ENCODE measurements at regions not wholly inside any gene's neighbourhood (a gene's known extent, or its start where the extent isn't known, plus 50 kb on each side); places are given as distances from the start of the nearest gene placed in this dataset.
"Not testable (repeated sequence)": the region's sequence is repeated elsewhere in the genome, so short reads cannot be mapped to it uniquely, and the experiment has no call there.

GRCh38 chr5:167284222-167284890 is 1007.1 kb upstream of the WWC1 start:
- no peak for DNase-seq (ENCODE audit: low read depth)

- DNase-seq (ENCODE audit: low read depth) = no peak
Observed at GRCh38 chr5:167285591-167285990, 1005.9 kb upstream of the WWC1 start.

- no peak for DNase-seq (ENCODE audit: low read depth)
Observed at GRCh38 chr5:167286891-167287290, 1004.6 kb upstream of the WWC1 start.

GRCh38 chr5:167290478-167290877 is 1001.0 kb upstream of the WWC1 start:
- DNase-seq (ENCODE audit: low read depth) = no peak

- DNase-seq (ENCODE audit: low read depth) = no peak
Observed at GRCh38 chr5:167294882-167295680, 996.4 kb upstream of the WWC1 start.

GRCh38 chr5:167295681-167296005 is 995.8 kb upstream of the WWC1 start:
- DNase-seq (ENCODE audit: low read depth) = no peak

GRCh38 chr5:167296066-167296465 is 995.4 kb upstream of the WWC1 start:
- DNase-seq (ENCODE audit: low read depth) = no peak

GRCh38 chr5:167296661-167297060 is 994.8 kb upstream of the WWC1 start:
- no peak for DNase-seq (ENCODE audit: low read depth)

GRCh38 chr5:167299861-167300260 is 991.6 kb upstream of the WWC1 start:
- DNase-seq (ENCODE audit: low read depth) = not testable (repeated sequence)

- DNase-seq (ENCODE audit: low read depth) = no peak
Observed at GRCh38 chr5:167303582-167303981, 987.9 kb upstream of the WWC1 start.

GRCh38 chr5:167304834-167305469 is 986.5 kb upstream of the WWC1 start:
- no peak for DNase-seq (ENCODE audit: low read depth)

- DNase-seq (ENCODE audit: low read depth) = no peak
Observed at GRCh38 chr5:167305591-167306213, 985.7 kb upstream of the WWC1 start.

GRCh38 chr5:167307042-167307441 is 984.4 kb upstream of the WWC1 start:
- no peak for DNase-seq (ENCODE audit: low read depth)

GRCh38 chr5:167308466-167308865 is 983.0 kb upstream of the WWC1 start:
- no peak for DNase-seq (ENCODE audit: low read depth)

GRCh38 chr5:167309941-167310517 is 981.4 kb upstream of the WWC1 start:
- no peak for DNase-seq (ENCODE audit: low read depth)

GRCh38 chr5:167311340-167311739 is 980.1 kb upstream of the WWC1 start:
- no peak for DNase-seq (ENCODE audit: low read depth)

- no peak for DNase-seq (ENCODE audit: low read depth)
Observed at GRCh38 chr5:167312225-167312624, 979.2 kb upstream of the WWC1 start.

- no peak for DNase-seq (ENCODE audit: low read depth)
Observed at GRCh38 chr5:167315762-167316161, 975.7 kb upstream of the WWC1 start.

- DNase-seq (ENCODE audit: low read depth) = no peak
Observed at GRCh38 chr5:167317884-167318283, 973.6 kb upstream of the WWC1 start.

- DNase-seq (ENCODE audit: low read depth) = no peak
Observed at GRCh38 chr5:167319243-167319642, 972.2 kb upstream of the WWC1 start.

GRCh38 chr5:167320019-167320418 is 971.4 kb upstream of the WWC1 start:
- DNase-seq (ENCODE audit: low read depth) = no peak

GRCh38 chr5:167332309-167332708 is 959.1 kb upstream of the WWC1 start:
- DNase-seq (ENCODE audit: low read depth) = no peak
